ENCODE measurements at regions not wholly inside any gene's neighbourhood (a gene's known extent, or its start where the extent isn't known, plus 50 kb on each side); places are given as distances from the start of the nearest gene placed in this dataset.

DNA sequence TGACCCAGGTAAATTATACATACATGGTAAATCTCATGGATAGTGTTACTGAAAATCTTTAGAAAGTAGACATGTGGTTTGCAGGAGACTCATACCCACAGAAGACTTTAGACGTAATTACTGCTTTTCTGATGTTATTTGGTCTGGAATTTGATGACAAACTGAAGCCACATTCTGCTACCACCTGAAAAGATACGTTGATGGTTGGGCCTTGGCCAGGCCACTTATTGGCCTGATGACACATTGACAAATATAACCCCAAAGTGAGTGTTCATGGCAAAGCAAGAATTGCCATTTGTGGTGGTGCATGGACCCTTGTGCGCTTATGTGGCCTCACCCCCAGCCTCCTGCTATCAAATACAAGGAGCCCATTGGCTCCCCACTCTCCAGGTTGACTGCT lies 155.6 kb downstream of the METTL4 start:
- TF ChIP-seq, protein P1, sequence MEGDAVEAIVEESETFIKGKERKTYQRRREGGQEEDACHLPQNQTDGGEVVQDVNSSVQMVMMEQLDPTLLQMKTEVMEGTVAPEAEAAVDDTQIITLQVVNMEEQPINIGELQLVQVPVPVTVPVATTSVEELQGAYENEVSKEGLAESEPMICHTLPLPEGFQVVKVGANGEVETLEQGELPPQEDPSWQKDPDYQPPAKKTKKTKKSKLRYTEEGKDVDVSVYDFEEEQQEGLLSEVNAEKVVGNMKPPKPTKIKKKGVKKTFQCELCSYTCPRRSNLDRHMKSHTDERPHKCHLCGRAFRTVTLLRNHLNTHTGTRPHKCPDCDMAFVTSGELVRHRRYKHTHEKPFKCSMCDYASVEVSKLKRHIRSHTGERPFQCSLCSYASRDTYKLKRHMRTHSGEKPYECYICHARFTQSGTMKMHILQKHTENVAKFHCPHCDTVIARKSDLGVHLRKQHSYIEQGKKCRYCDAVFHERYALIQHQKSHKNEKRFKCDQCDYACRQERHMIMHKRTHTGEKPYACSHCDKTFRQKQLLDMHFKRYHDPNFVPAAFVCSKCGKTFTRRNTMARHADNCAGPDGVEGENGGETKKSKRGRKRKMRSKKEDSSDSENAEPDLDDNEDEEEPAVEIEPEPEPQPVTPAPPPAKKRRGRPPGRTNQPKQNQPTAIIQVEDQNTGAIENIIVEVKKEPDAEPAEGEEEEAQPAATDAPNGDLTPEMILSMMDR (IDR thresholded peaks at IDR 0.05; ENCODE audit: low read depth, low read length): no peak
- TF ChIP-seq, protein P2, sequence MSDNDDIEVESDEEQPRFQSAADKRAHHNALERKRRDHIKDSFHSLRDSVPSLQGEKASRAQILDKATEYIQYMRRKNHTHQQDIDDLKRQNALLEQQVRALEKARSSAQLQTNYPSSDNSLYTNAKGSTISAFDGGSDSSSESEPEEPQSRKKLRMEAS (IDR thresholded peaks at IDR 0.05; ENCODE audit: low read depth, low read length): no peak
- TF ChIP-seq POLR2A (IDR thresholded peaks at IDR 0.05; ENCODE audit: extremely low read depth, insufficient read length) (no peak), MYC (IDR thresholded peaks at IDR 0.05; ENCODE audit: low read depth, low read length) (no peak)
